ENCODE measurements at regions not wholly inside any gene's neighbourhood (a gene's known extent, or its start where the extent isn't known, plus 50 kb on each side); places are given as distances from the start of the nearest gene placed in this dataset.

DNA sequence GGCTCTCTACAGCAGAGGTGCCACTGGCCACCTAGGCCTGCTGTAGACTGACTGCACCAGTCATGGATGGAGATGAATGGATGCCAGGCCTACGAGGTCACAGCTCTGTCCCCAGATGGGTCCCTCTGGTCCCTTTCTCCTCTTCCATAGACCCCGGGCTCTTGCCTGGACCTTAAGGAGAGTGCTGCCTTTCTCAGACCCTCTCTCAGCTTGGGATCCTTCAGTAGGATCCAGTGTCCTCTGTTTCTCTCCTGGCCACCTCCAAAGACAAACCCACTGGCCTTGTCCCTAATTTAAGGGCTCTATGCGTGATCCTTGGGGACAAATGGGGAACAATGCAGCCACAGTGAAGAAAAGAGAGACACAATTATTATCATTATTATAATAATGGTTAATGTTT is 189.3 kb upstream of the C16orf82 start:
- H4K20me1 ChIP-seq (ENCODE audit: insufficient read depth), result no peaks in the 10 kb centered on the region
- no peaks in the 10 kb centered on the region for H3K36me3 ChIP-seq (ENCODE audit: insufficient read depth)
- no peaks in the 10 kb centered on the region for H3K27me3 ChIP-seq (ENCODE audit: insufficient read depth, low read depth)
- TF ChIP-seq, protein P1, sequence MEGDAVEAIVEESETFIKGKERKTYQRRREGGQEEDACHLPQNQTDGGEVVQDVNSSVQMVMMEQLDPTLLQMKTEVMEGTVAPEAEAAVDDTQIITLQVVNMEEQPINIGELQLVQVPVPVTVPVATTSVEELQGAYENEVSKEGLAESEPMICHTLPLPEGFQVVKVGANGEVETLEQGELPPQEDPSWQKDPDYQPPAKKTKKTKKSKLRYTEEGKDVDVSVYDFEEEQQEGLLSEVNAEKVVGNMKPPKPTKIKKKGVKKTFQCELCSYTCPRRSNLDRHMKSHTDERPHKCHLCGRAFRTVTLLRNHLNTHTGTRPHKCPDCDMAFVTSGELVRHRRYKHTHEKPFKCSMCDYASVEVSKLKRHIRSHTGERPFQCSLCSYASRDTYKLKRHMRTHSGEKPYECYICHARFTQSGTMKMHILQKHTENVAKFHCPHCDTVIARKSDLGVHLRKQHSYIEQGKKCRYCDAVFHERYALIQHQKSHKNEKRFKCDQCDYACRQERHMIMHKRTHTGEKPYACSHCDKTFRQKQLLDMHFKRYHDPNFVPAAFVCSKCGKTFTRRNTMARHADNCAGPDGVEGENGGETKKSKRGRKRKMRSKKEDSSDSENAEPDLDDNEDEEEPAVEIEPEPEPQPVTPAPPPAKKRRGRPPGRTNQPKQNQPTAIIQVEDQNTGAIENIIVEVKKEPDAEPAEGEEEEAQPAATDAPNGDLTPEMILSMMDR (conservative IDR thresholded peaks at IDR 0.05; ENCODE audit: low read depth, low read length), result no peak
- H3K9ac ChIP-seq, result no peak overlapping the region
- H3K4me2 ChIP-seq, result no peak overlapping the region
- H3K27ac ChIP-seq, result no peak overlapping the region
- no peak overlapping the region for H2AFZ ChIP-seq (ENCODE audit: low read depth)
- no peaks in the 10 kb centered on the region for H3K4me1 ChIP-seq (ENCODE audit: low read depth, poor library complexity, severe bottlenecking)
- H3K79me2 ChIP-seq (ENCODE audit: insufficient read depth, low read depth), result no peaks in the 10 kb centered on the region
- no peak overlapping the region for H3K4me3 ChIP-seq (IDR thresholded peaks at IDR 0.05; ENCODE audit: insufficient read depth, low read depth, low read length)

DNA sequence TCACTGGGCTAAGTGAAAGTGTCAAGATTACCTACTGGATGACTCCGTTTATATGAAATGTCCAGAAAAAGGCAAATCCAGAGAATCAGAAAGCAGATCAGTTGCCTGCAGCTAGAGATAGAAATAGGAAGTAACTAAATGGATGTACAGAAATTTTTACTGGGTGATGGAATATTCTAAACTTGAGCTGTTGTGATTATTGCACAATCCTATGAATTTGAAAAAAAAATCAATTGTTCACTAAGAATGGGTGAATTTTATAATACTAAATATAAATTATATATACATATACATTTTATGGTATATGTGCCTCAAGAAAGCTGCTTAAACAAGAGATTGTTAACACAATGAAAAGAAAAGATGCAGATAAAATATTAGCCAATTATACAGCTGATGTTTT is 181.1 kb upstream of the C16orf82 start:
- TF ChIP-seq, protein P1 (conservative IDR thresholded peaks at IDR 0.05; ENCODE audit: low read depth, low read length), result no peak
- Histone ChIP-seq H3K27ac (no peak overlapping the region), H3K4me3 (IDR thresholded peaks at IDR 0.05; ENCODE audit: insufficient read depth, low read depth, low read length) (no peak overlapping the region), H3K9ac (no peak overlapping the region), H2AFZ (ENCODE audit: low read depth) (no peak overlapping the region), H3K27me3 (ENCODE audit: insufficient read depth, low read depth) (no peaks in the 10 kb centered on the region), H3K4me2 (no peak overlapping the region), H3K79me2 (ENCODE audit: insufficient read depth, low read depth) (no peaks in the 10 kb centered on the region), H3K4me1 (ENCODE audit: low read depth, poor library complexity, severe bottlenecking) (no peaks in the 10 kb centered on the region), H4K20me1 (ENCODE audit: insufficient read depth) (no peaks in the 10 kb centered on the region), H3K36me3 (ENCODE audit: insufficient read depth) (no peaks in the 10 kb centered on the region)

DNA sequence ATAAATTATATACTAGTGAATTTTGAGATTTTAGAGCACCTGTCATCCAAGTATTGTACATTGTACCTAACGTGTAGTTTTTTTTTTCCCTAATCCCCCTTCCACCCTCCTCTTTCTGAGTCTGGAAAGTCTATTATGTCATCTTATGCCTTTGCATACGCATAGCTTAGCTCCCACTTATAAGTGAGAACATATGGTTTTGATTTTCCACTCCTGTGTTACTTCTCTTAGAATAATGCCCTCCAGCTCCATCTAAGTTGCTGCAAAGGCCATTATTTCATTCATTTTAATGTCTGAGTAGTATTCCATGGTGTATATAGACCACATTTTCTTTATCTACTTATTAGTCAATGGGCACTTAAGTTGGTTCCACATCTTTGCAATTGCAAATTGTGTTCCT is 177.0 kb upstream of the C16orf82 start:
- no peak overlapping the region for H3K9ac ChIP-seq
- no peak overlapping the region for H3K4me2 ChIP-seq
- no peaks in the 10 kb centered on the region for H4K20me1 ChIP-seq (ENCODE audit: insufficient read depth)
- TF ChIP-seq, protein P1 (conservative IDR thresholded peaks at IDR 0.05; ENCODE audit: low read depth, low read length), result no peak
- no peaks in the 10 kb centered on the region for H3K36me3 ChIP-seq (ENCODE audit: insufficient read depth)
- no peak overlapping the region for H3K27ac ChIP-seq
- no peak overlapping the region for H2AFZ ChIP-seq (ENCODE audit: low read depth)
- no peaks in the 10 kb centered on the region for H3K4me1 ChIP-seq (ENCODE audit: low read depth, poor library complexity, severe bottlenecking)
- H3K27me3 ChIP-seq (ENCODE audit: insufficient read depth, low read depth), result no peaks in the 10 kb centered on the region
- no peaks in the 10 kb centered on the region for H3K79me2 ChIP-seq (ENCODE audit: insufficient read depth, low read depth)
- H3K4me3 ChIP-seq (IDR thresholded peaks at IDR 0.05; ENCODE audit: insufficient read depth, low read depth, low read length), result no peak overlapping the region

DNA sequence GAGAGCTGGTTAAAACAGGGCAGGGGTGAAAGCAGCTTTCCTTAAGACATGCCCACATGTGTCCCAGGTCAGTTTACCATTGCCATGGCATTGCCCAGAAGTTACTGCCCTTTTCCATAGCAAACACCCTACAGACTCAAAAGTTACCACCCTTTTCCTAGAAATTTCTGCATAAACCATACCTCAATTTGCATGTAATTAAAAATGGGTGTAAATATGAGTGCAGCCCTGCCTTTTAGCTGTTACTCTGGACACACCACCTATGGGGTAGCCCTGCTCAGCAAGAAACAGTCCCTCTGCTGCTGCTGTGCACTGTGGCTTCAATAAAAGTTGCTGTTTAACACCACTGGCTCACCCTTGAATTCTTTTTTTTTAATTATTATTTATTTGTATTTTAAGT is 168.5 kb upstream of the C16orf82 start:
- no peak overlapping the region for H3K9ac ChIP-seq
- no peak overlapping the region for H3K4me2 ChIP-seq
- H3K79me2 ChIP-seq (ENCODE audit: insufficient read depth, low read depth), result no peaks in the 10 kb centered on the region
- TF ChIP-seq, protein P1 (conservative IDR thresholded peaks at IDR 0.05; ENCODE audit: low read depth, low read length), result no peak
- no peaks in the 10 kb centered on the region for H3K4me1 ChIP-seq (ENCODE audit: low read depth, poor library complexity, severe bottlenecking)
- H3K4me3 ChIP-seq (IDR thresholded peaks at IDR 0.05; ENCODE audit: insufficient read depth, low read depth, low read length), result no peak overlapping the region
- H3K36me3 ChIP-seq (ENCODE audit: insufficient read depth), result no peaks in the 10 kb centered on the region
- H3K27ac ChIP-seq, result no peak overlapping the region
- H3K27me3 ChIP-seq (ENCODE audit: insufficient read depth, low read depth), result no peaks in the 10 kb centered on the region
- H4K20me1 ChIP-seq (ENCODE audit: insufficient read depth), result no peaks in the 10 kb centered on the region
- H2AFZ ChIP-seq (ENCODE audit: low read depth), result no peak overlapping the region
